Esophagus squamous epithelium (tissue), 4 donors: ENCODE measurements at regions not wholly inside any gene's neighbourhood (a gene's known extent, or its start where the extent isn't known, plus 50 kb on each side); places are given as distances from the start of the nearest gene placed in this dataset.

ENCODE experiments used
- CTCF ChIP-seq, 6 experiments: fragments of 450-650 bp in 4 of 6; fragments of 200-600 bp in 2 of 6; sonication (generic) in 2 of 6; IDR thresholded peaks; one replicate each; pipeline ENCODE4 v1.5.1; 2016 to 2019; ENCODE audit warnings: antibody characterized with exemption in 6 of 6, mild to moderate bottlenecking in 4 of 6, moderate library complexity in 4 of 6
- POLR2A ChIP-seq, 4 donors: fragments of 450-650 bp; IDR thresholded peaks; one replicate each; pipeline ENCODE4 v1.6.1; 2017; ENCODE audit warnings: antibody characterized with exemption in 4 of 4, mild to moderate bottlenecking in 4 of 4, moderate library complexity in 3 of 4

- TF ChIP-seq POLR2A (IDR thresholded peaks at IDR 0.05) (no peak), CTCF (IDR thresholded peaks at IDR 0.05) (no peak)
Observed at GRCh38 chr1:30600706-30601105, 122.7 kb downstream of the MATN1 start.
